ENCODE measurements at regions not wholly inside any gene's neighbourhood (a gene's known extent, or its start where the extent isn't known, plus 50 kb on each side); places are given as distances from the start of the nearest gene placed in this dataset.

DNA sequence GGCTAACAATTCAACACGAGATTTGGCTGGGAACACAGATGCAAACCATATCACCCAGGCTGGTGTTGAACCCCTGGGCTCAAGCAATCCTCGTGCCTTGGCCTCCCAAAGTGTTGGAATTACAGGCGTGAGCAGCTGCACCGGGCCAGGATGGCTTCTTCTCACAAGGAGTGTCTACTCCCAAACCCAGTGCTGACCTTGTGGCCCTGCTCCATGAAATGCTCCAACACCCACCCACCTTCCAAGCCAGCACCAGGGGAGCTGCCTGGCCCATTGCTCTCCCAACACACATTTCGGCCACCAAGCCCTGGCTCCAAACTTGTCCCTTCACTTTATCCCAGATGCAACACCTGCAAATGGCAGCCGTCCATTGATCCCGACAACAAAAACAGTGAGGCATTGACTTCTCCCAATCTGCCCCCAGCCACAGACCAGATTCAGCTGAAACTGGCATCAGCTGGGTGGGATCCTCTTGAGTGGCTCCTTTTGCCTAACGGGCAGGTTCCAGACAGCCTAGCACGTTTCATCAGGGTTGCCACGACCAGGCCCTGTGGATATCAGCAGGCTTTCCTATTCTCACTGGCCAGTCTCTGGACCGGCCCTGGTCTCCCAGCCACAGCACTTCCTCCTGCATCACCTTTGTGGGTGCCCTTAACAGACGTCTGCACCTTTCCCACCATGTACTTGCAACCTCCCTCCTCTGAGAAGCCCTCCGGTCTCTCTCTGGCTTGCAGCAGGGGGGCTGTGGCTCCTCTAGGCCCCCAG, 105.7 kb upstream of the CARD11 start:
- no peak overlapping the region for H3K4me2 ChIP-seq
- DNase-seq (ENCODE audit: low spot score): no peak
- H3K4me1 ChIP-seq (ENCODE audit: insufficient read depth): no peaks in the 10 kb centered on the region
- H3K9me2 ChIP-seq (replicated peaks; ENCODE audit: insufficient read depth): no peaks in the 10 kb centered on the region
- no peaks in the 10 kb centered on the region for H3K9me3 ChIP-seq (ENCODE audit: low read depth)
- no peak for TF ChIP-seq EZH2 (IDR thresholded peaks at IDR 0.05; ENCODE audit: borderline replicate concordance)
- no peak for TF ChIP-seq EZH2phosphoT487 (IDR thresholded peaks at IDR 0.05; ENCODE audit: low read depth, severe bottlenecking, unreplicated experiment)
- TF ChIP-seq, protein P1, sequence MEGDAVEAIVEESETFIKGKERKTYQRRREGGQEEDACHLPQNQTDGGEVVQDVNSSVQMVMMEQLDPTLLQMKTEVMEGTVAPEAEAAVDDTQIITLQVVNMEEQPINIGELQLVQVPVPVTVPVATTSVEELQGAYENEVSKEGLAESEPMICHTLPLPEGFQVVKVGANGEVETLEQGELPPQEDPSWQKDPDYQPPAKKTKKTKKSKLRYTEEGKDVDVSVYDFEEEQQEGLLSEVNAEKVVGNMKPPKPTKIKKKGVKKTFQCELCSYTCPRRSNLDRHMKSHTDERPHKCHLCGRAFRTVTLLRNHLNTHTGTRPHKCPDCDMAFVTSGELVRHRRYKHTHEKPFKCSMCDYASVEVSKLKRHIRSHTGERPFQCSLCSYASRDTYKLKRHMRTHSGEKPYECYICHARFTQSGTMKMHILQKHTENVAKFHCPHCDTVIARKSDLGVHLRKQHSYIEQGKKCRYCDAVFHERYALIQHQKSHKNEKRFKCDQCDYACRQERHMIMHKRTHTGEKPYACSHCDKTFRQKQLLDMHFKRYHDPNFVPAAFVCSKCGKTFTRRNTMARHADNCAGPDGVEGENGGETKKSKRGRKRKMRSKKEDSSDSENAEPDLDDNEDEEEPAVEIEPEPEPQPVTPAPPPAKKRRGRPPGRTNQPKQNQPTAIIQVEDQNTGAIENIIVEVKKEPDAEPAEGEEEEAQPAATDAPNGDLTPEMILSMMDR (IDR thresholded peaks at IDR 0.05; ENCODE audit: poor library complexity): no peak
- no peaks in the 10 kb centered on the region for H3K79me2 ChIP-seq
- no peak overlapping the region for H3K4me3 ChIP-seq
- H2AFZ ChIP-seq: no peak overlapping the region
- H3K27me3 ChIP-seq: no peaks in the 10 kb centered on the region
- H4K20me1 ChIP-seq (ENCODE audit: insufficient read depth, poor library complexity, severe bottlenecking): no peaks in the 10 kb centered on the region
- no peaks in the 10 kb centered on the region for H3K36me3 ChIP-seq (replicated peaks; ENCODE audit: insufficient read depth, low read depth)
- WGBS (ENCODE audit: low lambda C conversion rate, missing lambda C conversion rate): 82% methylated on average over 13 of the region's 13 CpGs
- H3K27ac ChIP-seq: no peak overlapping the region

DNA sequence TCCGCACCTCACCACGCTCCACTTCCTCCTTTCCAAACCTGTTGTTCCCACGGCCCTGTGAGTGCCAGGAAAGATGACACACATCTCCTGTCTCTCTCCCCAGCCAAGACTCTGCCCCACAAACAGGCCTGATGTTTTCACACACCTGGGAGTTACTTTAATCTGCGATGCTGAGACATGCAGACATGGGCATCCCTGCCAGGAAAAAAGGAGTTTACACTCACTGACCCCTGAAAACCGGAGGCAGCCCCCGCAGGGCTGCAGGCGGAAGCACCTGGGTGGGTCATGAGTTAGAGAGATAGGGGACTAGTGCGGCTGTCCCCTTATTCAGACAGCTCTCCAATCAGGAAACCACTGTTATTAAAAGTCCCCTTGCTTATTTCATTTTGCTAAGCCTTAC, 106.4 kb upstream of the CARD11 start:
- H3K79me2 ChIP-seq: no peaks in the 10 kb centered on the region
- 84% methylated on average over 7 of the region's 8 CpGs for WGBS (ENCODE audit: low lambda C conversion rate, missing lambda C conversion rate)
- H3K4me3 ChIP-seq: no peak overlapping the region
- no peaks in the 10 kb centered on the region for H3K27me3 ChIP-seq
- H3K27ac ChIP-seq: no peak overlapping the region
- H3K9me3 ChIP-seq (ENCODE audit: low read depth): no peaks in the 10 kb centered on the region
- no peak for DNase-seq (ENCODE audit: low spot score)
- no peaks in the 10 kb centered on the region for H4K20me1 ChIP-seq (ENCODE audit: insufficient read depth, poor library complexity, severe bottlenecking)
- no peak for TF ChIP-seq EZH2 (IDR thresholded peaks at IDR 0.05; ENCODE audit: borderline replicate concordance)
- TF ChIP-seq EZH2phosphoT487 (IDR thresholded peaks at IDR 0.05; ENCODE audit: low read depth, severe bottlenecking, unreplicated experiment): no peak
- TF ChIP-seq, protein P1 (IDR thresholded peaks at IDR 0.05; ENCODE audit: poor library complexity): no peak
- no peak overlapping the region for H2AFZ ChIP-seq
- no peaks in the 10 kb centered on the region for H3K9me2 ChIP-seq (replicated peaks; ENCODE audit: insufficient read depth)
- no peaks in the 10 kb centered on the region for H3K4me1 ChIP-seq (ENCODE audit: insufficient read depth)
- no peak overlapping the region for H3K4me2 ChIP-seq
- no peaks in the 10 kb centered on the region for H3K36me3 ChIP-seq (replicated peaks; ENCODE audit: insufficient read depth, low read depth)

DNA sequence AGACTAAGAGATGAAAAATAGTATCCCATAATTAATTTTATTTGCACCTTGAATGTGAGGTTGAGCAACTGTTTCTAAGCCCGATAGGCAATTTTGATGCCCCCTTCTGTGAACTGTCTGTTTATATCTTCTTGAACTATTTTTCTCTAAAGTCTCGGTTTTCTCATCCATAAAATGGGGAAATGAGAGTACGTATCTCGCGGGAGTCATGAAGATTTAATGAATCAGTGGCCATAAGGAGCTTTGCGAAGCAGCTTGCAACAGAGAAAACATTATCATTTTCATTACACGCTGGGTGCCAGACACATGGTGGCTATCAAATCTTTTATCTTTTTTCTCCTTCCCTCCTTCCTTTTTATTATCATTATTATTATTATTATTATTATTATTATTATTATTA, 108.1 kb upstream of the CARD11 start:
- no peaks in the 10 kb centered on the region for H3K9me3 ChIP-seq (ENCODE audit: low read depth)
- no peak overlapping the region for H3K4me3 ChIP-seq
- no peaks in the 10 kb centered on the region for H4K20me1 ChIP-seq (ENCODE audit: insufficient read depth, poor library complexity, severe bottlenecking)
- no peaks in the 10 kb centered on the region for H3K36me3 ChIP-seq (replicated peaks; ENCODE audit: insufficient read depth, low read depth)
- no peaks in the 10 kb centered on the region for H3K4me1 ChIP-seq (ENCODE audit: insufficient read depth)
- H3K79me2 ChIP-seq: no peaks in the 10 kb centered on the region
- no peak overlapping the region for H3K4me2 ChIP-seq
- no peak overlapping the region for H3K27ac ChIP-seq
- no peak overlapping the region for H2AFZ ChIP-seq
- 95% methylated on average over 7 of the region's 7 CpGs for WGBS (ENCODE audit: low lambda C conversion rate, missing lambda C conversion rate)
- no peaks in the 10 kb centered on the region for H3K27me3 ChIP-seq
- H3K9me2 ChIP-seq (replicated peaks; ENCODE audit: insufficient read depth): no peaks in the 10 kb centered on the region
- TF ChIP-seq EZH2phosphoT487 (IDR thresholded peaks at IDR 0.05; ENCODE audit: low read depth, severe bottlenecking, unreplicated experiment) (no peak), EZH2 (IDR thresholded peaks at IDR 0.05; ENCODE audit: borderline replicate concordance) (no peak)
- TF ChIP-seq, protein P1 (IDR thresholded peaks at IDR 0.05; ENCODE audit: poor library complexity): no peak
- DNase-seq (ENCODE audit: low spot score): no peak
